ENCODE measurements at regions not wholly inside any gene's neighbourhood (a gene's known extent, or its start where the extent isn't known, plus 50 kb on each side); places are given as distances from the start of the nearest gene placed in this dataset.

GRCh38 chr22:22818861-22819855 is 68.5 kb upstream of the IGLL5 start:
- TF ChIP-seq CTCF (IDR thresholded peaks at IDR 0.05): no peak
- TF ChIP-seq POLR2A (IDR thresholded peaks at IDR 0.05): no peak

All from Peyer's patch (tissue), 4 donors.